ENCODE measurements at regions not wholly inside any gene's neighbourhood (a gene's known extent, or its start where the extent isn't known, plus 50 kb on each side); places are given as distances from the start of the nearest gene placed in this dataset.

- no peak for TF ChIP-seq CTCF (IDR thresholded peaks at IDR 0.05; ENCODE audit: low read depth, low read length)
- no peak for TF ChIP-seq EZH2phosphoT487 (IDR thresholded peaks at IDR 0.05; ENCODE audit: low read depth)
Measured at GRCh38 chr5:54882101-54882500, 103.3 kb downstream of the ESM1 start.

Data from OCI-LY3 (cell line).